ENCODE measurements at regions not wholly inside any gene's neighbourhood (a gene's known extent, or its start where the extent isn't known, plus 50 kb on each side); places are given as distances from the start of the nearest gene placed in this dataset.

DNA sequence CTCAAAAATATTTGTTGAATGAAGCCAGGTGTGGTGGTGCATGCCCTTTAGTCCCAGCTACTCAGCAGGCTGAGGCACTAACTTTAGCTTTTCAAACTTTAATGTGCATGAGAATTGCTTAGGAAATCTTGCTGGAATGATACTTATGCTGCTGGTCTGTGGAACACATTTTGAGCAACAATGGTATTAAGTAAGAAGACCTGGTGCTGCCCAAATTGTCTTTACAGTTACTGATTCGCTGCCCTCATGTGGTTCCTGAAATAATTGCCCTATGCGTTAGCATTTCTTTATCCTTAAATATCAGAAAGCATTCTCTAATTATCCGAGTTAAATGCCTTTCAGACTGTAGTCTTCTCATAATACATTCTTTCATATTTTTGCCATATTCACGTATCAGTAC is 76.0 kb upstream of the SESTD1 start:
- FAIRE-seq (no peak), DNase-seq (ENCODE audit: extremely low read depth in 1 of 4, low spot score in 3 of 4) (no peak), ATAC-seq (no peak)
- Histone ChIP-seq H3K9me3 (replicated peaks; ENCODE audit: control insufficient read depth, insufficient read depth, low read depth, low read length) (no peaks in the 10 kb centered on the region), H3K27ac (ENCODE audit: extremely low read depth, low read depth, low read length) (no peak overlapping the region), H3K9ac (ENCODE audit: insufficient read depth in 1 of 2, low read depth in 2 of 2, low read length in 2 of 2) (no peak overlapping the region), H3K4me1 (replicated peaks in 1 of 2; ENCODE audit: control insufficient read depth in 2 of 2, insufficient read depth in 2 of 2, low read length in 2 of 2) (no peaks in the 10 kb centered on the region), H3K27me3 (ENCODE audit: control insufficient read depth in 2 of 2, insufficient read depth in 2 of 2, low read length in 2 of 2) (no peaks in the 10 kb centered on the region), H4K20me1 (replicated peaks; ENCODE audit: control insufficient read depth, insufficient read depth, low read length) (no peaks in the 10 kb centered on the region), H2AFZ (ENCODE audit: low read depth, low read length) (no peak overlapping the region), H3K4me2 (ENCODE audit: insufficient read depth, low read length) (no peak overlapping the region), H3K9me1 (ENCODE audit: control insufficient read depth, insufficient read depth, low read length) (no peaks in the 10 kb centered on the region), H3K79me2 (ENCODE audit: control insufficient read depth, insufficient read depth, low read length) (no peaks in the 10 kb centered on the region), H3K4me3 (no peak overlapping the region), H3K36me3 (ENCODE audit: control insufficient read depth, insufficient read depth, low read length) (no peaks in the 10 kb centered on the region)
- CTCF ChIA-PET (ENCODE audit: low intra/inter-chr PET ratio), result no interaction called here
- in situ Hi-C loops (cut with MboI), result no loop called here
- POLR2A ChIA-PET, result no interaction called here
- no TSS peak for BruUV-seq (replicated peaks)
- no peak for TF ChIP-seq CBFA2T2 (conservative IDR thresholded peaks at IDR 0.05)
- TF ChIP-seq, protein P1, sequence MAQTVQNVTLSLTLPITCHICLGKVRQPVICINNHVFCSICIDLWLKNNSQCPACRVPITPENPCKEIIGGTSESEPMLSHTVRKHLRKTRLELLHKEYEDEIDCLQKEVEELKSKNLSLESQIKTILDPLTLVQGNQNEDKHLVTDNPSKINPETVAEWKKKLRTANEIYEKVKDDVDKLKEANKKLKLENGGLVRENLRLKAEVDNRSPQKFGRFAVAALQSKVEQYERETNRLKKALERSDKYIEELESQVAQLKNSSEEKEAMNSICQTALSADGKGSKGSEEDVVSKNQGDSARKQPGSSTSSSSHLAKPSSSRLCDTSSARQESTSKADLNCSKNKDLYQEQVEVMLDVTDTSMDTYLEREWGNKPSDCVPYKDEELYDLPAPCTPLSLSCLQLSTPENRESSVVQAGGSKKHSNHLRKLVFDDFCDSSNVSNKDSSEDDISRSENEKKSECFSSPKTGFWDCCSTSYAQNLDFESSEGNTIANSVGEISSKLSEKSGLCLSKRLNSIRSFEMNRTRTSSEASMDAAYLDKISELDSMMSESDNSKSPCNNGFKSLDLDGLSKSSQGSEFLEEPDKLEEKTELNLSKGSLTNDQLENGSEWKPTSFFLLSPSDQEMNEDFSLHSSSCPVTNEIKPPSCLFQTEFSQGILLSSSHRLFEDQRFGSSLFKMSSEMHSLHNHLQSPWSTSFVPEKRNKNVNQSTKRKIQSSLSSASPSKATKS (CRISPR knock-in tag; IDR thresholded peaks at IDR 0.05), result no peak
- no peak for TF ChIP-seq L3MBTL2 (IDR thresholded peaks at IDR 0.05)
- TF ChIP-seq GABPA (tag; conservative IDR thresholded peaks at IDR 0.05; ENCODE audit: low read depth), result no peak
- no peak for TF ChIP-seq FOXA3 (CRISPR knock-in tag; conservative IDR thresholded peaks at IDR 0.05 in 1 of 2, IDR thresholded peaks at IDR 0.05 in 1 of 2)
- TF ChIP-seq, protein P2, sequence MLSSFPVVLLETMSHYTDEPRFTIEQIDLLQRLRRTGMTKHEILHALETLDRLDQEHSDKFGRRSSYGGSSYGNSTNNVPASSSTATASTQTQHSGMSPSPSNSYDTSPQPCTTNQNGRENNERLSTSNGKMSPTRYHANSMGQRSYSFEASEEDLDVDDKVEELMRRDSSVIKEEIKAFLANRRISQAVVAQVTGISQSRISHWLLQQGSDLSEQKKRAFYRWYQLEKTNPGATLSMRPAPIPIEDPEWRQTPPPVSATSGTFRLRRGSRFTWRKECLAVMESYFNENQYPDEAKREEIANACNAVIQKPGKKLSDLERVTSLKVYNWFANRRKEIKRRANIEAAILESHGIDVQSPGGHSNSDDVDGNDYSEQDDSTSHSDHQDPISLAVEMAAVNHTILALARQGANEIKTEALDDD (IDR thresholded peaks at IDR 0.05), result no peak
- no peak for TF ChIP-seq POLR2B (IDR thresholded peaks at IDR 0.05; ENCODE audit: low read depth, partially characterized antibody)
- TF ChIP-seq STAG1 (CRISPR knock-in tag; IDR thresholded peaks at IDR 0.05; ENCODE audit: borderline replicate concordance), result no peak
- no peak for TF ChIP-seq MEF2A (IDR thresholded peaks at IDR 0.05; ENCODE audit: control insufficient read depth, low read depth, low read length)
- TF ChIP-seq, protein P3, sequence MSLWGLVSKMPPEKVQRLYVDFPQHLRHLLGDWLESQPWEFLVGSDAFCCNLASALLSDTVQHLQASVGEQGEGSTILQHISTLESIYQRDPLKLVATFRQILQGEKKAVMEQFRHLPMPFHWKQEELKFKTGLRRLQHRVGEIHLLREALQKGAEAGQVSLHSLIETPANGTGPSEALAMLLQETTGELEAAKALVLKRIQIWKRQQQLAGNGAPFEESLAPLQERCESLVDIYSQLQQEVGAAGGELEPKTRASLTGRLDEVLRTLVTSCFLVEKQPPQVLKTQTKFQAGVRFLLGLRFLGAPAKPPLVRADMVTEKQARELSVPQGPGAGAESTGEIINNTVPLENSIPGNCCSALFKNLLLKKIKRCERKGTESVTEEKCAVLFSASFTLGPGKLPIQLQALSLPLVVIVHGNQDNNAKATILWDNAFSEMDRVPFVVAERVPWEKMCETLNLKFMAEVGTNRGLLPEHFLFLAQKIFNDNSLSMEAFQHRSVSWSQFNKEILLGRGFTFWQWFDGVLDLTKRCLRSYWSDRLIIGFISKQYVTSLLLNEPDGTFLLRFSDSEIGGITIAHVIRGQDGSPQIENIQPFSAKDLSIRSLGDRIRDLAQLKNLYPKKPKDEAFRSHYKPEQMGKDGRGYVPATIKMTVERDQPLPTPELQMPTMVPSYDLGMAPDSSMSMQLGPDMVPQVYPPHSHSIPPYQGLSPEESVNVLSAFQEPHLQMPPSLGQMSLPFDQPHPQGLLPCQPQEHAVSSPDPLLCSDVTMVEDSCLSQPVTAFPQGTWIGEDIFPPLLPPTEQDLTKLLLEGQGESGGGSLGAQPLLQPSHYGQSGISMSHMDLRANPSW (CRISPR knock-in tag; IDR thresholded peaks at IDR 0.05), result no peak
- TF ChIP-seq GATA2 (CRISPR knock-in tag; IDR thresholded peaks at IDR 0.05), result no peak
- TF ChIP-seq, protein P4, sequence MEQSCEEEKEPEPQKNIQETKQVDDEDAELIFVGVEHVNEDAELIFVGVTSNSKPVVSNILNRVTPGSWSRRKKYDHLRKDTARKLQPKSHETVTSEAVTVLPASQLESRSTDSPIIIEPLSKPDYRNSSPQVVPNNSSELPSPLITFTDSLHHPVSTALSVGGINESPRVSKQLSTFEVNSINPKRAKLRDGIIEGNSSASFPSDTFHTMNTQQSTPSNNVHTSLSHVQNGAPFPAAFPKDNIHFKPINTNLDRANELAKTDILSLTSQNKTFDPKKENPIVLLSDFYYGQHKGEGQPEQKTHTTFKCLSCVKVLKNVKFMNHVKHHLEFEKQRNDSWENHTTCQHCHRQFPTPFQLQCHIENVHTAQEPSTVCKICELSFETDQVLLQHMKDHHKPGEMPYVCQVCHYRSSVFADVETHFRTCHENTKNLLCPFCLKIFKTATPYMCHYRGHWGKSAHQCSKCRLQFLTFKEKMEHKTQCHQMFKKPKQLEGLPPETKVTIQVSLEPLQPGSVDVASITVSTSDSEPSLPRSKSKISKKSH (CRISPR knock-in tag; IDR thresholded peaks at IDR 0.05), result no peak
- TF ChIP-seq, protein P5, sequence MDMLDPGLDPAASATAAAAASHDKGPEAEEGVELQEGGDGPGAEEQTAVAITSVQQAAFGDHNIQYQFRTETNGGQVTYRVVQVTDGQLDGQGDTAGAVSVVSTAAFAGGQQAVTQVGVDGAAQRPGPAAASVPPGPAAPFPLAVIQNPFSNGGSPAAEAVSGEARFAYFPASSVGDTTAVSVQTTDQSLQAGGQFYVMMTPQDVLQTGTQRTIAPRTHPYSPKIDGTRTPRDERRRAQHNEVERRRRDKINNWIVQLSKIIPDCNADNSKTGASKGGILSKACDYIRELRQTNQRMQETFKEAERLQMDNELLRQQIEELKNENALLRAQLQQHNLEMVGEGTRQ (CRISPR knock-in tag; IDR thresholded peaks at IDR 0.05), result no peak
- TF ChIP-seq KHSRP (IDR thresholded peaks at IDR 0.05), result no peak
- TF ChIP-seq BRD9 (IDR thresholded peaks at IDR 0.05; ENCODE audit: low read depth, partially characterized antibody), result no peak
- TF ChIP-seq POLR2AphosphoS2 (IDR thresholded peaks at IDR 0.05; ENCODE audit: low read length), result no peak
- 0% methylated on average over 4 of the region's 4 CpGs for WGBS (ENCODE audit: insufficient coverage, low coverage, missing lambda C conversion rate)
- intact Hi-C loops (cut with micrococcal nuclease), result no loop called here

Measured in K562 (cell line).